ENCODE measurements at regions not wholly inside any gene's neighbourhood (a gene's known extent, or its start where the extent isn't known, plus 50 kb on each side); places are given as distances from the start of the nearest gene placed in this dataset.
"Not testable (repeated sequence)": the region's sequence is repeated elsewhere in the genome, so short reads cannot be mapped to it uniquely, and the experiment has no call there.

GRCh38 chr4:149045731-149046130, 603.5 kb upstream of the NR3C2 start:
- H3K27ac ChIP-seq, result no peak overlapping the region
- 76% methylated on average over 3 of the region's 3 CpGs for WGBS

GRCh38 chr4:149039786-149040185, 597.6 kb upstream of the NR3C2 start:
- not testable (repeated sequence) for H3K36me3 ChIP-seq; H3K27me3 ChIP-seq; H3K4me1 ChIP-seq; H3K9me3 ChIP-seq; H3K27ac ChIP-seq; DNase-seq (ENCODE audit: low spot score in 2 of 2); H3K4me3 ChIP-seq
- 82% methylated on average over 2 of the region's 2 CpGs for WGBS

More at GRCh38 chr4:149045731-149046130, 603.5 kb upstream of the NR3C2 start:
- no peaks in the 10 kb centered on the region for H3K9me3 ChIP-seq
- no peak for TF ChIP-seq CTCF (IDR thresholded peaks at IDR 0.05)
- TF ChIP-seq POLR2AphosphoS5 (IDR thresholded peaks at IDR 0.05), result no peak
- H3K27me3 ChIP-seq, result no peaks in the 10 kb centered on the region
- H3K4me1 ChIP-seq, result no peaks in the 10 kb centered on the region
- DNase-seq (ENCODE audit: low spot score in 2 of 2), result no peak
- no peak overlapping the region for H3K4me3 ChIP-seq
- H3K36me3 ChIP-seq, result no peaks in the 10 kb centered on the region

- no peaks in the 10 kb centered on the region for H3K4me1 ChIP-seq
- H3K9me3 ChIP-seq, result no peaks in the 10 kb centered on the region
- H3K36me3 ChIP-seq, result no peaks in the 10 kb centered on the region
- TF ChIP-seq POLR2AphosphoS5 (IDR thresholded peaks at IDR 0.05), result no peak
- TF ChIP-seq CTCF (IDR thresholded peaks at IDR 0.05), result peak in 1 of 2 donors; percentile 33
- no peak for DNase-seq (ENCODE audit: low spot score in 2 of 2)
- H3K27me3 ChIP-seq, result no peaks in the 10 kb centered on the region
- no peak overlapping the region for H3K27ac ChIP-seq
- no peak overlapping the region for H3K4me3 ChIP-seq
Observed at GRCh38 chr4:149031399-149031798, 589.2 kb upstream of the NR3C2 start.

- WGBS, result 76% methylated on average over 4 of the region's 4 CpGs
- TF ChIP-seq EP300 (IDR thresholded peaks at IDR 0.05) (no peak), POLR2AphosphoS5 (IDR thresholded peaks at IDR 0.05) (no peak), POLR2A (IDR thresholded peaks at IDR 0.05) (no peak), CTCF (IDR thresholded peaks at IDR 0.05) (no peak)
Observed at GRCh38 chr4:149029056-149029651, 586.9 kb upstream of the NR3C2 start.

GRCh38 chr4:149026696-149027095, 584.5 kb upstream of the NR3C2 start:
- no peak for DNase-seq (ENCODE audit: low spot score in 2 of 2)
- Histone ChIP-seq H3K4me3 (no peak overlapping the region), H3K27ac (no peak overlapping the region), H3K9me3 (no peaks in the 10 kb centered on the region), H3K36me3 (no peaks in the 10 kb centered on the region), H3K4me1 (no peaks in the 10 kb centered on the region), H3K27me3 (no peaks in the 10 kb centered on the region)
- TF ChIP-seq CTCF (IDR thresholded peaks at IDR 0.05) (no peak), POLR2AphosphoS5 (IDR thresholded peaks at IDR 0.05) (no peak), EP300 (IDR thresholded peaks at IDR 0.05) (no peak), POLR2A (IDR thresholded peaks at IDR 0.05) (no peak)
- WGBS, result 77% methylated on average over 2 of the region's 2 CpGs

More at GRCh38 chr4:149029056-149029651, 586.9 kb upstream of the NR3C2 start:
- no peaks in the 10 kb centered on the region for H3K27me3 ChIP-seq
- no peaks in the 10 kb centered on the region for H3K9me3 ChIP-seq
- DNase-seq (ENCODE audit: low spot score in 2 of 2), result no peak
- no peaks in the 10 kb centered on the region for H3K36me3 ChIP-seq
- H3K4me1 ChIP-seq, result no peaks in the 10 kb centered on the region
- H3K4me3 ChIP-seq, result no peak overlapping the region
- no peak overlapping the region for H3K27ac ChIP-seq
